Endodermal cell (in vitro differentiated cells): ENCODE measurements at regions not wholly inside any gene's neighbourhood (a gene's known extent, or its start where the extent isn't known, plus 50 kb on each side); places are given as distances from the start of the nearest gene placed in this dataset.

Experiments
- DNase-seq: peaks from one replicate; pipeline ENCODE4 v3.0.0-alpha.2; 2017
- H3K27ac ChIP-seq: 2 replicates; pipeline ENCODE4 v1.5.1; 2013; ENCODE audit warnings: mild to moderate bottlenecking, low read depth, low read length, moderate library complexity
- H3K27me3 ChIP-seq: 2 replicates; pipeline ENCODE4 v1.6.1; 2013; ENCODE audit warnings: mild to moderate bottlenecking, low read length, moderate library complexity; ENCODE audit not compliant: insufficient read depth, control insufficient read depth, poor library complexity, severe bottlenecking
- H3K36me3 ChIP-seq: 2 replicates; pipeline ENCODE4 v1.7.0; 2013; ENCODE audit warnings: mild to moderate bottlenecking, low read length, moderate library complexity; ENCODE audit not compliant: control insufficient read depth, insufficient read depth
- H3K4me1 ChIP-seq: one replicate; pipeline ENCODE4 v1.7.0; 2013; ENCODE audit warnings: low read length; ENCODE audit not compliant: control insufficient read depth, insufficient read depth
- H3K4me3 ChIP-seq: 2 replicates; pipeline ENCODE4 v1.5.1; 2013; ENCODE audit warnings: mild to moderate bottlenecking, low read length, moderate library complexity
- H3K9ac ChIP-seq: 2 replicates; pipeline ENCODE4 v1.6.1; 2013; ENCODE audit warnings: mild to moderate bottlenecking, low read length, moderate library complexity; ENCODE audit not compliant: poor library complexity, severe bottlenecking; ENCODE audit errors: extremely low read depth
- H3K9me3 ChIP-seq: 2 replicates; pipeline ENCODE4 v1.6.1; 2013; ENCODE audit warnings: mild to moderate bottlenecking, low read length, moderate library complexity; ENCODE audit not compliant: control insufficient read depth
- H3K27ac Mint-ChIP-seq: 2 replicates; pipeline ENCODE4 v1.8.0; 2020; ENCODE audit warnings: mixed read lengths
- H3K27me3 Mint-ChIP-seq: 2 replicates; pipeline ENCODE4 v1.8.0; 2021; ENCODE audit warnings: mild to moderate bottlenecking, mixed read lengths; ENCODE audit not compliant: insufficient read depth
- H3K36me3 Mint-ChIP-seq: 2 replicates; pipeline ENCODE4 v1.8.0; 2020; ENCODE audit warnings: low read depth, mixed read lengths
- H3K4me1 Mint-ChIP-seq: 2 replicates; pipeline ENCODE4 v1.8.0; 2020; ENCODE audit warnings: mixed read lengths
- H3K4me3 Mint-ChIP-seq: 2 replicates; pipeline ENCODE4 v1.8.0; 2020; ENCODE audit warnings: mild to moderate bottlenecking, moderate library complexity, mixed read lengths
- H3K9me3 Mint-ChIP-seq: 2 replicates; pipeline ENCODE4 v1.8.0; 2020; ENCODE audit warnings: mild to moderate bottlenecking, mixed read lengths
- WGBS, 2 experiments: methylation state at CpG; one replicate each; pipeline versions ENCODE4 v1.1.5 to v1.1.7; 2013; ENCODE audit warnings: missing lambda C conversion rate in 2 of 2, mixed read lengths in 1 of 2; ENCODE audit not compliant: insufficient coverage in 1 of 2, insufficient read length in 1 of 2; 5-methylcytosine and 5-hydroxymethylcytosine counted together
- TF ChIP-seq, protein P1 (sequence below): fragments of 200-600 bp; sonication (generic); conservative IDR thresholded peaks from 2 replicates; pipeline ENCODE4 v1.5.0; 2021; ENCODE audit warnings: antibody characterized with exemption, mild to moderate bottlenecking

DNA sequence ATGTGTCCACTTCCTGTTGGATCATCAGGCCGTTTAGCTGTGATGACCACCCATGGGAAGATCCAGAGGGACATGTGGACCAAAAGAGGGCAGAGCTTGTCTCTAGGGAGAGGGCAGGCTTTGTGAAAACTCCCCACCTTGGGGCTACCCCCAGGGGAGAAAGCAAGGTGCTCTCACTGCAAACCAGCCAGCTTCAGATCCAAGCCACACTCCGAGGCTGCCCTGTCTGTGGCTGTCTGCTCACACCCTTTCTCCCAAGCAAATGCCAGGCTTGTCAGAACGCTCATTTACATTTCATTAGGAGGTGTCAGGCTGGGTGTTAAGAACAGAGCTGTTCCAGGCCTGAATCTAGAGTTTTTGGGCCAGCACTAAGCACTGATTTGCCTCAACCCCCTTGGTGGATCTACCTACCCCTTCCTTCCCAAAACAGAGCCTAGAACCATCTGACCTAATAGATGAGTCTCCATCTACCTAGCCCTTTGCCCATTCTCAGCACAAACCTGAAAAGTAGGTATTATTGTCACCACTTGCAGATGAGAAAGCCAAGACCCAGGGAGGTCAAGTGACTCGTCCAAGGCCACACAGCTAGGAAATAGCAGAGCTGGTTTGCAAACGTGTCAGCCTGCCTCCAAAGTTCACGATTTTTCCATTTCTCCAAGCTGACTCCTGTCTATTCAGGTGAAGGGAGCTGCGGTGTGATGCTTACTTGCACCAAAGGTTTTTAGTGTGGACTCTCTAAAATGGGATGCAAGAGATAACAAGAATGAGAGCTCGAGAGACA is 130.9 kb downstream of the EMX2 start:
- Histone ChIP-seq H3K36me3 (no peaks in the 10 kb centered on the region), H3K27me3 (no peaks in the 10 kb centered on the region), H3K4me1 (peaks cover 4% of the 10 kb centered on the region), H3K9ac (no peak overlapping the region), H3K27ac (no peak overlapping the region), H3K4me3 (no peak overlapping the region), H3K9me3 (no peaks in the 10 kb centered on the region)
- WGBS, 2 experiments, result 82 to 86% methylated on average over 6 to 8 of the region's 8 CpGs
- TF ChIP-seq, protein P1, sequence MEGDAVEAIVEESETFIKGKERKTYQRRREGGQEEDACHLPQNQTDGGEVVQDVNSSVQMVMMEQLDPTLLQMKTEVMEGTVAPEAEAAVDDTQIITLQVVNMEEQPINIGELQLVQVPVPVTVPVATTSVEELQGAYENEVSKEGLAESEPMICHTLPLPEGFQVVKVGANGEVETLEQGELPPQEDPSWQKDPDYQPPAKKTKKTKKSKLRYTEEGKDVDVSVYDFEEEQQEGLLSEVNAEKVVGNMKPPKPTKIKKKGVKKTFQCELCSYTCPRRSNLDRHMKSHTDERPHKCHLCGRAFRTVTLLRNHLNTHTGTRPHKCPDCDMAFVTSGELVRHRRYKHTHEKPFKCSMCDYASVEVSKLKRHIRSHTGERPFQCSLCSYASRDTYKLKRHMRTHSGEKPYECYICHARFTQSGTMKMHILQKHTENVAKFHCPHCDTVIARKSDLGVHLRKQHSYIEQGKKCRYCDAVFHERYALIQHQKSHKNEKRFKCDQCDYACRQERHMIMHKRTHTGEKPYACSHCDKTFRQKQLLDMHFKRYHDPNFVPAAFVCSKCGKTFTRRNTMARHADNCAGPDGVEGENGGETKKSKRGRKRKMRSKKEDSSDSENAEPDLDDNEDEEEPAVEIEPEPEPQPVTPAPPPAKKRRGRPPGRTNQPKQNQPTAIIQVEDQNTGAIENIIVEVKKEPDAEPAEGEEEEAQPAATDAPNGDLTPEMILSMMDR, result no peak
- peak; percentile 66 for DNase-seq
- no peaks in the 10 kb centered on the region for H3K36me3 Mint-ChIP-seq
- no peak overlapping the region for H3K4me3 Mint-ChIP-seq
- H3K9me3 Mint-ChIP-seq, result no peaks in the 10 kb centered on the region
- peaks cover 7% of the 10 kb centered on the region for H3K4me1 Mint-ChIP-seq
- H3K27me3 Mint-ChIP-seq, result peaks cover 5% of the 10 kb centered on the region
- no peak overlapping the region for H3K27ac Mint-ChIP-seq

DNA sequence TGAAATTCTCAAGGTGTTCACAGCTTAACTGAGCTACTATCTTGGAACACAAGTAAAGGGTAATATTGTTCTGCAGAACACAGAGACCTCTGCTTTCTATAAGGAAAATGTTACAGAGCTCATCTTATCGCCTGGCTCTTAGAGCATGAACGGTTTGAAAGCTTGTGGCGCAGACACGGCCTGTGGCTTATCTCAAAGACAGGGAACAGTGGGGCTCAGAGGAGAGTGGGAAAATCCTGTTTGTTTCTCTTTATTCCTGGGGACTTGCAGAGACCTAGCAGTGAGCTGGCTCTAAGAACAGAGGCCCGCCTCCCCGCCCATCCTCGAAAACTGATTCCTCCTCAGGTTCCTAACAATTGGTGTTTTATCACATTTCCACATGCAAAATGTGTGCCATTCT is 131.7 kb downstream of the EMX2 start:
- Histone ChIP-seq H3K36me3 (no peaks in the 10 kb centered on the region), H3K27ac (no peak overlapping the region), H3K9me3 (no peaks in the 10 kb centered on the region), H3K27me3 (no peaks in the 10 kb centered on the region), H3K9ac (no peak overlapping the region), H3K4me3 (no peak overlapping the region), H3K4me1 (peaks cover 4% of the 10 kb centered on the region)
- 82 to 85% methylated on average over 4 to 7 of the region's 7 CpGs for WGBS, 2 experiments
- TF ChIP-seq, protein P1, result no peak
- H3K4me3 Mint-ChIP-seq, result no peak overlapping the region
- H3K9me3 Mint-ChIP-seq, result no peaks in the 10 kb centered on the region
- peaks cover 8% of the 10 kb centered on the region for H3K4me1 Mint-ChIP-seq
- no peak for DNase-seq
- H3K36me3 Mint-ChIP-seq, result no peaks in the 10 kb centered on the region
- H3K27ac Mint-ChIP-seq, result no peak overlapping the region
- H3K27me3 Mint-ChIP-seq, result peaks cover 6% of the 10 kb centered on the region

DNA sequence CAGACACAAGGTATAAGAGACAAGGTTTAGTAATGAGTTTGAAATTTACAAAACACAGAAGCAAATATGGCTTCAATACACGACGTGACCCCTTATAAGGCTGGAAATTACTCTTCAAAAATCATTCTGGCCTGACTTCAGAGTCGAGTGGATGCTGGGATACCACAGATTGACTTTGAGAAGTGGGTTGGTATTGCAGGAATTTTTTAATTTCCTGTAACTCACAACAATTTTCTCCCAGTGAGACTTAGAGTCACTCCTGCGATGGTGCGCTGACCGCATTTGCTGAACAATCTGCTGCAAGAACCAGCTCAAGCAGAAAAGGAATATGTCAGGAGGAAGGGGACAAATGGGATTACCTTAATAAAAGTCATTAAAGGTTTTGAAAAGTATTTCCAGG is 132.1 kb downstream of the EMX2 start:
- Histone ChIP-seq H3K9ac (no peak overlapping the region), H3K4me1 (peaks cover 4% of the 10 kb centered on the region), H3K36me3 (no peaks in the 10 kb centered on the region), H3K4me3 (no peak overlapping the region), H3K27me3 (no peaks in the 10 kb centered on the region), H3K27ac (no peak overlapping the region), H3K9me3 (no peaks in the 10 kb centered on the region)
- H3K9me3 Mint-ChIP-seq, result no peaks in the 10 kb centered on the region
- no peak overlapping the region for H3K27ac Mint-ChIP-seq
- TF ChIP-seq, protein P1, result no peak
- DNase-seq, result no peak
- H3K4me3 Mint-ChIP-seq, result no peak overlapping the region
- peaks cover 6% of the 10 kb centered on the region for H3K27me3 Mint-ChIP-seq
- peaks cover 8% of the 10 kb centered on the region for H3K4me1 Mint-ChIP-seq
- H3K36me3 Mint-ChIP-seq, result no peaks in the 10 kb centered on the region
- 97 to 100% methylated on average over 4 to 6 of the region's 6 CpGs for WGBS, 2 experiments
